ENCODE measurements at regions not wholly inside any gene's neighbourhood (a gene's known extent, or its start where the extent isn't known, plus 50 kb on each side); places are given as distances from the start of the nearest gene placed in this dataset.

DNA sequence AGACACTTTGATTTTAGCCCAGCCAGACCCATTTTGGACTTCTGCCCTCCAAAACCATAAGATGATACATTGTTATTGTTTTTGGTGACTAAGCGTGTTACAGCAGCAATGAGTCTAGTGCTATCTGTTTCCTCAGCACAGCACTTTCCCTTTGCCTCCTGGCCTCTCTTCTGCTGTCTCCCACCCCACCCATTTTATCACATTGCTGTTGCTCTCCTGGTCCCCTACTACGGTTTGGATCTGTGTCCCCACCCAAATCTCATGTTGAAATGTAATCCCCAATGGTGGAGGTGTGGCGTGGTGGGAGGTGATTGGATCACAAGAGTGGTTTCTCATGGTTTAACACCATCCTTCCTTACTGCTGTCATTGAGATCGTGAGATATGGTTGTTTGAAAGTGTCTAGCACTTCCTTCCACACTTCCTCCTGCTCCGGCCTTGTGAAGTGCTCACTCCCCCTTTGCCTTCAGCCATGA is 59.8 kb upstream of the CD82 start:
- Histone ChIP-seq H3K4me3 (no peak overlapping the region), H3K36me3 (no peaks in the 10 kb centered on the region), H3K9me3 (no peaks in the 10 kb centered on the region), H3K27ac (no peak overlapping the region), H3K4me1 (no peaks in the 10 kb centered on the region), H3K27me3 (no peaks in the 10 kb centered on the region)
- DNase-seq (no peak), ATAC-seq (no peak)
- 51% methylated on average over 5 of the region's 5 CpGs for WGBS (ENCODE audit: insufficient coverage, low coverage, low lambda C conversion rate, missing lambda C conversion rate)
- intact Hi-C loops (cut with DNase I): no loop called here
- TF ChIP-seq, protein P1, sequence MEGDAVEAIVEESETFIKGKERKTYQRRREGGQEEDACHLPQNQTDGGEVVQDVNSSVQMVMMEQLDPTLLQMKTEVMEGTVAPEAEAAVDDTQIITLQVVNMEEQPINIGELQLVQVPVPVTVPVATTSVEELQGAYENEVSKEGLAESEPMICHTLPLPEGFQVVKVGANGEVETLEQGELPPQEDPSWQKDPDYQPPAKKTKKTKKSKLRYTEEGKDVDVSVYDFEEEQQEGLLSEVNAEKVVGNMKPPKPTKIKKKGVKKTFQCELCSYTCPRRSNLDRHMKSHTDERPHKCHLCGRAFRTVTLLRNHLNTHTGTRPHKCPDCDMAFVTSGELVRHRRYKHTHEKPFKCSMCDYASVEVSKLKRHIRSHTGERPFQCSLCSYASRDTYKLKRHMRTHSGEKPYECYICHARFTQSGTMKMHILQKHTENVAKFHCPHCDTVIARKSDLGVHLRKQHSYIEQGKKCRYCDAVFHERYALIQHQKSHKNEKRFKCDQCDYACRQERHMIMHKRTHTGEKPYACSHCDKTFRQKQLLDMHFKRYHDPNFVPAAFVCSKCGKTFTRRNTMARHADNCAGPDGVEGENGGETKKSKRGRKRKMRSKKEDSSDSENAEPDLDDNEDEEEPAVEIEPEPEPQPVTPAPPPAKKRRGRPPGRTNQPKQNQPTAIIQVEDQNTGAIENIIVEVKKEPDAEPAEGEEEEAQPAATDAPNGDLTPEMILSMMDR (IDR thresholded peaks at IDR 0.05): no peak
- no peak for TF ChIP-seq POLR2A (IDR thresholded peaks at IDR 0.05)

DNA sequence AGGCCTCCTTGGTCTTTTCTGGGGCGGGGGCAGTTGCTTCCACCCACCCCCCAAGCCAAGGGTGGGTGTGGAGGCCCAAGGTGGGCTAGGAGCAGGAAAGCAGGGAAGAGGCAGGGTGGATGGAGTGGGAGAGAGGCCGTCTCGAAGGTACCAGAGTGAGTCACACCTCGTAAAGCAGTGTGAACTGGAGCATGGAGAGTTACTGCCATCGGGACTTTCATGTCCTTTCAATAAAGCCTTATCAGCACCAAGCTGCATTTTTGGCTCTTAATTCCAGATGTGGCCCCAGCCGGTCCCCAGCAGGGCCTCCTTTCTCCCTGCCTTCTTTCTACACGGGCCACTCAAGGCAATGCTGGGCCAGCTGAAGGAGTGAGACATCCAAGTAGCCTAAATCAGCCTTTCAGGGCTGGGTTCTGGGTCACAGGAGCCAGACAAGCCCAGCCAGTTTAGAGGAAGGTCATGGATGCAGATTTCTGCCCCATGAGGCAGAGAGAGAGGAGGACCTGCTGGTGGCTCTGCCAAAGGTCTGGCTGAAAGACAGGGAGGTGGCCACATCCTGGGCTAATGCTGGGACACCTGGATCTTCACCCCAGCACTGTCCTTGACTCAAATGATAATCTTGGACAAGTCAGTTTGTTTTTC is 59.0 kb upstream of the CD82 start:
- H3K9me3 ChIP-seq: no peaks in the 10 kb centered on the region
- no peaks in the 10 kb centered on the region for H3K27me3 ChIP-seq
- intact Hi-C loops (cut with DNase I): no loop called here
- H3K4me1 ChIP-seq: no peaks in the 10 kb centered on the region
- no peak for TF ChIP-seq POLR2A (IDR thresholded peaks at IDR 0.05)
- TF ChIP-seq, protein P1 (IDR thresholded peaks at IDR 0.05): no peak
- no peak for ATAC-seq
- H3K36me3 ChIP-seq: no peaks in the 10 kb centered on the region
- no peak overlapping the region for H3K27ac ChIP-seq
- no peak overlapping the region for H3K4me3 ChIP-seq
- DNase-seq: no peak
- 76% methylated on average over 2 of the region's 7 CpGs for WGBS (ENCODE audit: insufficient coverage, low coverage, low lambda C conversion rate, missing lambda C conversion rate)

DNA sequence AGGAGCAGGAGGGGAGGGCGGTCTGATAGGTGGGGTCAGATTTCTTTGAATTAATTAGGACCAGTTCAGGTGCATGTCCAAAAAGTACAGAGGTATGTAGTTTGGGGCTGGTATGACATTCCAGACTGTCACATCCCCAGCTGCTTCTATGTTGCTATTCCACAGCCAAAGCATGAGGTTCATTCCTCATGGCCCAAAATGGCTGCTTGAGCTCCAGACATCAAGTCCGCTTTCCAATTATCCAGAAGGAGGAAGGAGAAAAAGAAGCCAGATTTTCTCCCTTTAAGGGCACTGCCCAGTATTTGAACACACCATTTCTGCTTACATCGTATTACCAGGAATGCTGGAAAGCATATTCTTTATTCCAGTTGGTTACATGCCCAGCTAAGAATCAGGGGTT is 58.0 kb upstream of the CD82 start:
- H3K27me3 ChIP-seq: no peaks in the 10 kb centered on the region
- intact Hi-C loops (cut with DNase I): no loop called here
- H3K9me3 ChIP-seq: no peaks in the 10 kb centered on the region
- ATAC-seq: no peak
- no peak overlapping the region for H3K4me3 ChIP-seq
- no peak overlapping the region for H3K27ac ChIP-seq
- DNase-seq: no peak
- TF ChIP-seq, protein P1 (IDR thresholded peaks at IDR 0.05): no peak
- TF ChIP-seq POLR2A (IDR thresholded peaks at IDR 0.05): no peak
- no peaks in the 10 kb centered on the region for H3K4me1 ChIP-seq
- no peaks in the 10 kb centered on the region for H3K36me3 ChIP-seq
- WGBS (ENCODE audit: insufficient coverage, low coverage, low lambda C conversion rate, missing lambda C conversion rate): 90% methylated on average over 2 of the region's 3 CpGs

DNA sequence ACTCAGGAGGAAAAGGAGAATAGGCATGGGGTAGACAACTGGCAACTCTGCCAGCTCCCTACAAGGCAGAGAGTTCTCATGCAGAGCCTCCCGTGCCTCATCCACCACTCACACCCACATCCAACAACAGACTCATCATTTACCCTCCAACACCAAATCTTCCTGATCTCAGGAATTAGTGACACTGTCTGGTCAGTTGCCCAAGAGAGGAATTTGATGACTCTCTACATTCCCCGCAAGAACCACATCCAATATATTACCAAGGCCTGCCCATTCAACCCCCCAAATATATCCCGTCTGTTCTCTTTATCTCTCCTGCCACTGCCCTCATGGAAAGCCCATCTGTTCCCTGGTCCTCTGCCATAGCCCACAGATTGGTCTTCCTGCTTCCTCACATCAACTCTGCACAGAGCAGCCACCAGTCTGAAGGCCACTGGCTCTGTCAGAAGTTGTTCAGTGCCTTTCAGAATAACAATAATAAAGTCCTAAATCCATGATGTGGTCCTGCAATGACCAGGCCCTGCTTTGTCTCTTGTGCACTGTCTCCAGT is 57.5 kb upstream of the CD82 start:
- Histone ChIP-seq H3K4me3 (no peak overlapping the region), H3K36me3 (no peaks in the 10 kb centered on the region), H3K4me1 (no peaks in the 10 kb centered on the region), H3K27me3 (no peaks in the 10 kb centered on the region), H3K9me3 (no peaks in the 10 kb centered on the region), H3K27ac (no peak overlapping the region)
- DNase-seq (no peak), ATAC-seq (no peak)
- intact Hi-C loops (cut with DNase I): no loop called here
- TF ChIP-seq, protein P1 (IDR thresholded peaks at IDR 0.05): no peak
- TF ChIP-seq POLR2A (IDR thresholded peaks at IDR 0.05): no peak
- 87% methylated on average over 3 of the region's 3 CpGs for WGBS (ENCODE audit: insufficient coverage, low coverage, low lambda C conversion rate, missing lambda C conversion rate)

Data from right lobe of liver (tissue), 6 donors.